ENCODE measurements at regions not wholly inside any gene's neighbourhood (a gene's known extent, or its start where the extent isn't known, plus 50 kb on each side); places are given as distances from the start of the nearest gene placed in this dataset.

GRCh38 chr12:13764748-13765147 is 216.7 kb downstream of the GRIN2B start:
- DNase-seq (ENCODE audit: low read depth, low spot score) = no peak

GRCh38 chr12:13749389-13749788 is 232.0 kb downstream of the GRIN2B start:
- peak; percentile 89 for DNase-seq (ENCODE audit: low read depth, low spot score)

- DNase-seq (ENCODE audit: low read depth, low spot score) = no peak
Observed at GRCh38 chr12:13745111-13745860, 236.1 kb downstream of the GRIN2B start.

- no peak for DNase-seq (ENCODE audit: low read depth, low spot score)
Observed at GRCh38 chr12:13744561-13744960, 236.8 kb downstream of the GRIN2B start.

GRCh38 chr12:13740149-13740545 is 241.3 kb downstream of the GRIN2B start:
- DNase-seq (ENCODE audit: low read depth, low spot score) = no peak

GRCh38 chr12:13735734-13736133 is 245.7 kb downstream of the GRIN2B start:
- no peak for DNase-seq (ENCODE audit: low read depth, low spot score)

GRCh38 chr12:13734584-13735152 is 246.7 kb downstream of the GRIN2B start:
- DNase-seq (ENCODE audit: low read depth, low spot score) = no peak

GRCh38 chr12:13727707-13728195 is 253.7 kb downstream of the GRIN2B start:
- peak; percentile 38 for DNase-seq (ENCODE audit: low read depth, low spot score)

- DNase-seq (ENCODE audit: low read depth, low spot score) = no peak
Observed at GRCh38 chr12:13725049-13725448, 256.4 kb downstream of the GRIN2B start.

GRCh38 chr12:13724136-13724535 is 257.3 kb downstream of the GRIN2B start:
- DNase-seq (ENCODE audit: low read depth, low spot score) = no peak

GRCh38 chr12:13719986-13720385 is 261.4 kb downstream of the GRIN2B start:
- no peak for DNase-seq (ENCODE audit: low read depth, low spot score)

- no peak for DNase-seq (ENCODE audit: low read depth, low spot score)
Observed at GRCh38 chr12:13718271-13718670, 263.1 kb downstream of the GRIN2B start.

- no peak for DNase-seq (ENCODE audit: low read depth, low spot score)
Observed at GRCh38 chr12:13716119-13716518, 265.3 kb downstream of the GRIN2B start.

- no peak for DNase-seq (ENCODE audit: low read depth, low spot score)
Observed at GRCh38 chr12:13713556-13714410, 267.6 kb downstream of the GRIN2B start.

GRCh38 chr12:13707829-13708228 is 273.6 kb downstream of the GRIN2B start:
- DNase-seq (ENCODE audit: low read depth, low spot score) = no peak

- no peak for DNase-seq (ENCODE audit: low read depth, low spot score)
Observed at GRCh38 chr12:13702381-13702780, 279.0 kb downstream of the GRIN2B start.

GRCh38 chr12:13701502-13701901 is 279.9 kb downstream of the GRIN2B start:
- DNase-seq (ENCODE audit: low read depth, low spot score) = no peak

- no peak for DNase-seq (ENCODE audit: low read depth, low spot score)
Observed at GRCh38 chr12:13697973-13698372, 283.4 kb downstream of the GRIN2B start.

- DNase-seq (ENCODE audit: low read depth, low spot score) = no peak
Observed at GRCh38 chr12:13695781-13696180, 285.6 kb downstream of the GRIN2B start.

GRCh38 chr12:13692332-13692731 is 289.1 kb downstream of the GRIN2B start:
- DNase-seq (ENCODE audit: low read depth, low spot score) = no peak

GRCh38 chr12:13691598-13691997 is 289.8 kb downstream of the GRIN2B start:
- DNase-seq (ENCODE audit: low read depth, low spot score) = no peak

- no peak for DNase-seq (ENCODE audit: low read depth, low spot score)
Observed at GRCh38 chr12:13687633-13688032, 293.8 kb downstream of the GRIN2B start.
